Lung (tissue), 11 donors: ENCODE measurements at regions not wholly inside any gene's neighbourhood (a gene's known extent, or its start where the extent isn't known, plus 50 kb on each side); places are given as distances from the start of the nearest gene placed in this dataset.

Experiments
- ATAC-seq: fragments of 200-7000 bp; cut with Tn5 transposase; one replicate; pipeline ENCODE4 v1.9.1; 2020; ENCODE audit warnings: moderate number of reproducible peaks; ENCODE audit not compliant: insufficient read depth, low FRiP score
- DNase-seq, 3 donors: peaks; one replicate each; pipeline ENCODE4 v3.0.0-alpha.2; 2013 to 2017
- H3K27ac ChIP-seq, 2 donors: one replicate each; pipeline ENCODE4 v1.5.1; 2013; ENCODE audit warnings: mild to moderate bottlenecking in 2 of 2, moderate library complexity in 2 of 2, control low read depth in 1 of 2, inconsistent platforms in 1 of 2, low read depth in 1 of 2, low read length in 1 of 2
- H3K27me3 ChIP-seq, 3 donors: one replicate each; pipeline ENCODE4 v1.5.1; 2013; ENCODE audit warnings: low read length in 2 of 3; ENCODE audit not compliant: control insufficient read depth in 3 of 3, insufficient read depth in 3 of 3
- H3K36me3 ChIP-seq, 4 donors: one replicate each; pipeline ENCODE4 v1.5.1; 2013; ENCODE audit warnings: low read length in 4 of 4, mild to moderate bottlenecking in 1 of 4, moderate library complexity in 1 of 4; ENCODE audit not compliant: control insufficient read depth in 4 of 4, insufficient read depth in 4 of 4
- H3K4me1 ChIP-seq, 5 donors: one replicate each; pipeline ENCODE4 v1.5.1; 2013; ENCODE audit warnings: low read length in 5 of 5, mild to moderate bottlenecking in 2 of 5, moderate library complexity in 1 of 5; ENCODE audit not compliant: control insufficient read depth in 5 of 5, insufficient read depth in 5 of 5
- H3K4me3 ChIP-seq: one replicate; pipeline ENCODE4 v1.5.1; 2013; ENCODE audit warnings: mild to moderate bottlenecking, control low read depth, moderate library complexity
- H3K9ac ChIP-seq, 2 donors: one replicate each; pipeline ENCODE4 v1.5.1; 2013; ENCODE audit warnings: low read length in 2 of 2, control low read depth in 1 of 2; ENCODE audit not compliant: insufficient read depth in 1 of 2
- H3K9me3 ChIP-seq, 4 donors: one replicate each; pipeline ENCODE4 v1.5.1; 2013; ENCODE audit warnings: low read length in 3 of 4, mild to moderate bottlenecking in 1 of 4, moderate library complexity in 1 of 4; ENCODE audit not compliant: control insufficient read depth in 4 of 4, insufficient read depth in 3 of 4
- WGBS, 2 donors: extraction: QIAGEN DNeasy Blood & Tissue Kit; methylation state at CpG; one replicate each; pipeline ENCODE4 v1.1.7; 2013; 5-methylcytosine and 5-hydroxymethylcytosine counted together
- TF ChIP-seq, protein P1 (sequence below): IDR thresholded peaks from 2 replicates; pipeline ENCODE4 v1.5.1; 2012; ENCODE audit warnings: mild to moderate bottlenecking; ENCODE audit errors: control extremely low read depth, extremely low read depth
- donor health status: control.
- donor health status: control.
- donor health status: Bipolar disorder and iron deficiency.
- donor health status: healthy.
- donor health status: DM: yes; HTN: yes; CAD: no.

- no peak for DNase-seq
- WGBS, 2 donors, result 64 to 88% methylated on average over 4 of the region's 4 CpGs
These were observed 62.7 kb upstream of the FAM47B start for GRCh38 chrX:34879886-34880285.

DNA sequence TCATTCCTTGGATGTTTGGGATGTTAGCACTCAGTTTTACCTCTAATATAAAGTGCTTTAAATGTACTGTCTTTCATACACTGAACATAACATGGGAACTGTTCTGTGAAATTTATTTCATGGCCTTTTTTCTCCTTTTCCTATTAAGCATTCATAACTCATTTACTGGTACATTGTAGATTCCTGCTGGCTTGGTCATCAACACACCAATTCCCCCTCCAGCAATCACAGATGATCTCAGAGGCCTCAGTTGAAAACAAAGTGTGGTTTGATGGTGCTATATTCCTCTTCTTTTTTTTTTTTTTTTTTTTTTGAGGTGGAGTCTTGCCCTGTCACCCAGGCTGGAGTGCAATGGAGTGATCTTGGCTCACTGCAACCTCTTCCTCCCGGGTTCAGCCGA, 61.9 kb upstream of the FAM47B start:
- TF ChIP-seq, protein P1, sequence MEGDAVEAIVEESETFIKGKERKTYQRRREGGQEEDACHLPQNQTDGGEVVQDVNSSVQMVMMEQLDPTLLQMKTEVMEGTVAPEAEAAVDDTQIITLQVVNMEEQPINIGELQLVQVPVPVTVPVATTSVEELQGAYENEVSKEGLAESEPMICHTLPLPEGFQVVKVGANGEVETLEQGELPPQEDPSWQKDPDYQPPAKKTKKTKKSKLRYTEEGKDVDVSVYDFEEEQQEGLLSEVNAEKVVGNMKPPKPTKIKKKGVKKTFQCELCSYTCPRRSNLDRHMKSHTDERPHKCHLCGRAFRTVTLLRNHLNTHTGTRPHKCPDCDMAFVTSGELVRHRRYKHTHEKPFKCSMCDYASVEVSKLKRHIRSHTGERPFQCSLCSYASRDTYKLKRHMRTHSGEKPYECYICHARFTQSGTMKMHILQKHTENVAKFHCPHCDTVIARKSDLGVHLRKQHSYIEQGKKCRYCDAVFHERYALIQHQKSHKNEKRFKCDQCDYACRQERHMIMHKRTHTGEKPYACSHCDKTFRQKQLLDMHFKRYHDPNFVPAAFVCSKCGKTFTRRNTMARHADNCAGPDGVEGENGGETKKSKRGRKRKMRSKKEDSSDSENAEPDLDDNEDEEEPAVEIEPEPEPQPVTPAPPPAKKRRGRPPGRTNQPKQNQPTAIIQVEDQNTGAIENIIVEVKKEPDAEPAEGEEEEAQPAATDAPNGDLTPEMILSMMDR, result no peak
- peaks cover 0 to 5% (median 3%) of the 10 kb centered on the region in 3 donors for H3K27me3 ChIP-seq
- WGBS, 2 donors, result 94 to 96% methylated on average over 2 of the region's 2 CpGs
- H3K9me3 ChIP-seq, result no peaks in the 10 kb centered on the region
- no peak overlapping the region for H3K27ac ChIP-seq
- no peaks in the 10 kb centered on the region for H3K36me3 ChIP-seq
- H3K9ac ChIP-seq, result no peak overlapping the region
- no peak for ATAC-seq
- H3K4me3 ChIP-seq, result no peak overlapping the region
- no peaks in the 10 kb centered on the region for H3K4me1 ChIP-seq
- no peak for DNase-seq

More at GRCh38 chrX:34879886-34880285, 62.7 kb upstream of the FAM47B start:
- Histone ChIP-seq H3K27ac (no peak overlapping the region), H3K9ac (no peak overlapping the region), H3K9me3 (no peaks in the 10 kb centered on the region), H3K36me3 (no peaks in the 10 kb centered on the region), H3K27me3 (peaks cover 0 to 5% (median 2%) of the 10 kb centered on the region in 3 donors), H3K4me1 (peaks cover 0 to 4% (median 0%) of the 10 kb centered on the region in 5 donors), H3K4me3 (no peak overlapping the region)
- no peak for ATAC-seq
- TF ChIP-seq, protein P1, result no peak

- no peaks in the 10 kb centered on the region for H3K4me1 ChIP-seq
- WGBS, 2 donors, result 89 to 96% methylated on average over 5 of the region's 5 CpGs
- TF ChIP-seq, protein P1, result no peak
- H3K4me3 ChIP-seq, result no peak overlapping the region
- no peaks in the 10 kb centered on the region for H3K36me3 ChIP-seq
- peaks cover 0 to 6% (median 5%) of the 10 kb centered on the region in 3 donors for H3K27me3 ChIP-seq
- ATAC-seq (no peak), DNase-seq (no peak)
- no peaks in the 10 kb centered on the region for H3K9me3 ChIP-seq
- H3K27ac ChIP-seq, result no peak overlapping the region
- H3K9ac ChIP-seq, result no peak overlapping the region
These were observed 60.9 kb upstream of the FAM47B start for GRCh38 chrX:34881671-34882070.

DNA sequence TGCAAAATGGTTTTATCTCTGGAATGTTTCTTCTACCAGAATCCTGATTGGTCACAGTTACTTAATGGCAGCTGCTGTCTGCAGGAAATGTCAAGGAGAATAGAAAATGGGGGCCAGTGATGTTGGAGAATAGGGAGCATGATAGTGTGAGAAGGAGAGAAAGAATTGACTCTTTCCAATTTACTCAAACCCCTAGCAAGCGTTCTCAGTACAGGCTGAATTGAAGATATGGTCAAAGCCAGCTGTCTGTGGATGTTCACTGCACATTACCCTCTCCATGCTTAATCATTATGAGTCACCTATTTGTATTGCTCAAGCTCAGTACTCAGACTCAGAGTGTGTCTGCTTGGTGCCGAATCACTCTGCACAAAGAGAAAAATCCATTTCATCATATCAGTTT, 57.8 kb upstream of the FAM47B start:
- 64 to 72% methylated on average over 2 of the region's 2 CpGs for WGBS, 2 donors
- TF ChIP-seq, protein P1, result no peak
- Histone ChIP-seq H3K9me3 (no peaks in the 10 kb centered on the region), H3K27me3 (peaks cover 0 to 8% (median 5%) of the 10 kb centered on the region in 3 donors), H3K9ac (no peak overlapping the region), H3K36me3 (no peaks in the 10 kb centered on the region), H3K27ac (no peak overlapping the region), H3K4me3 (no peak overlapping the region), H3K4me1 (no peaks in the 10 kb centered on the region)
- DNase-seq, result no peak
- ATAC-seq, result no peak
